ENCODE measurements at regions not wholly inside any gene's neighbourhood (a gene's known extent, or its start where the extent isn't known, plus 50 kb on each side); places are given as distances from the start of the nearest gene placed in this dataset.

- intact Hi-C loops (cut with DNase I), result no loop called here
- 90 to 92% methylated on average over 3 of the region's 3 CpGs for WGBS, 2 donors
- H3K27ac ChIP-seq, result no peak overlapping the region
- no peaks in the 10 kb centered on the region for H3K4me1 ChIP-seq
- DNase-seq, result no peak
- no peaks in the 10 kb centered on the region for H3K27me3 ChIP-seq
- TF ChIP-seq POLR2A (IDR thresholded peaks at IDR 0.05) (no peak), EP300 (IDR thresholded peaks at IDR 0.05) (no peak), POLR2AphosphoS5 (IDR thresholded peaks at IDR 0.05) (no peak)
- TF ChIP-seq, protein P1, sequence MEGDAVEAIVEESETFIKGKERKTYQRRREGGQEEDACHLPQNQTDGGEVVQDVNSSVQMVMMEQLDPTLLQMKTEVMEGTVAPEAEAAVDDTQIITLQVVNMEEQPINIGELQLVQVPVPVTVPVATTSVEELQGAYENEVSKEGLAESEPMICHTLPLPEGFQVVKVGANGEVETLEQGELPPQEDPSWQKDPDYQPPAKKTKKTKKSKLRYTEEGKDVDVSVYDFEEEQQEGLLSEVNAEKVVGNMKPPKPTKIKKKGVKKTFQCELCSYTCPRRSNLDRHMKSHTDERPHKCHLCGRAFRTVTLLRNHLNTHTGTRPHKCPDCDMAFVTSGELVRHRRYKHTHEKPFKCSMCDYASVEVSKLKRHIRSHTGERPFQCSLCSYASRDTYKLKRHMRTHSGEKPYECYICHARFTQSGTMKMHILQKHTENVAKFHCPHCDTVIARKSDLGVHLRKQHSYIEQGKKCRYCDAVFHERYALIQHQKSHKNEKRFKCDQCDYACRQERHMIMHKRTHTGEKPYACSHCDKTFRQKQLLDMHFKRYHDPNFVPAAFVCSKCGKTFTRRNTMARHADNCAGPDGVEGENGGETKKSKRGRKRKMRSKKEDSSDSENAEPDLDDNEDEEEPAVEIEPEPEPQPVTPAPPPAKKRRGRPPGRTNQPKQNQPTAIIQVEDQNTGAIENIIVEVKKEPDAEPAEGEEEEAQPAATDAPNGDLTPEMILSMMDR (IDR thresholded peaks at IDR 0.05), result no peak
- no peaks in the 10 kb centered on the region for H3K36me3 ChIP-seq
- no peak overlapping the region for H3K4me3 ChIP-seq
- H3K9me3 ChIP-seq, result no peaks in the 10 kb centered on the region
These were observed 201.7 kb upstream of the SP8 start for GRCh38 chr7:20988340-20988739.

GRCh38 chr7:20991544-20991943 is 204.9 kb upstream of the SP8 start:
- no peak for DNase-seq
- no peak overlapping the region for H3K4me3 ChIP-seq
- intact Hi-C loops (cut with DNase I), result no loop called here
- no peak overlapping the region for H3K27ac ChIP-seq
- no peaks in the 10 kb centered on the region for H3K27me3 ChIP-seq
- no peaks in the 10 kb centered on the region for H3K9me3 ChIP-seq
- TF ChIP-seq POLR2AphosphoS5 (IDR thresholded peaks at IDR 0.05) (no peak), EP300 (IDR thresholded peaks at IDR 0.05) (no peak), POLR2A (IDR thresholded peaks at IDR 0.05) (no peak)
- TF ChIP-seq, protein P1 (IDR thresholded peaks at IDR 0.05), result no peak
- H3K4me1 ChIP-seq, result no peaks in the 10 kb centered on the region
- no peaks in the 10 kb centered on the region for H3K36me3 ChIP-seq

DNA sequence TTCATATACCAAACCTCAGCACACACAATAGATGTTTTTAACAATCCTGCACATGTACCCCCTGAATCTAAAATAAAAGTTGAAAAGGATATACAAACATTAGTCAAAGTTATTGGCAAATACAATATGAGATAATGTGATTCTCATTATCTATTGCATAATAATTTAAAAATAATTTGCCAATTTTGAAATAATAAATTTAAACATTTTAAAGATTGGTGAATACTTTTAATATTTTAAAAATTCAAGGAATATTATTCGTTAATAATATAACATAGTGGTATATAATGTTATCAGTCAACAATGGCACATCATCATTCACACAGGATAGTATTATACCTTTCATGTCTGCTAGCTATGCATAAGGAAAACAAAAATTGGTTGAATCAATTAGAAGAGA is 207.0 kb upstream of the SP8 start:
- H3K27me3 ChIP-seq, result no peaks in the 10 kb centered on the region
- DNase-seq, result no peak
- H3K9me3 ChIP-seq, result no peaks in the 10 kb centered on the region
- H3K4me1 ChIP-seq, result no peaks in the 10 kb centered on the region
- no peak overlapping the region for H3K4me3 ChIP-seq
- TF ChIP-seq POLR2A (IDR thresholded peaks at IDR 0.05), result no peak
- TF ChIP-seq, protein P1 (IDR thresholded peaks at IDR 0.05), result no peak
- TF ChIP-seq POLR2AphosphoS5 (IDR thresholded peaks at IDR 0.05), result no peak
- TF ChIP-seq EP300 (IDR thresholded peaks at IDR 0.05), result no peak
- H3K36me3 ChIP-seq, result no peaks in the 10 kb centered on the region
- intact Hi-C loops (cut with DNase I), result no loop called here
- 47 to 84% methylated on average over 1 of the region's 1 CpG for WGBS, 2 donors
- no peak overlapping the region for H3K27ac ChIP-seq

- no peak for TF ChIP-seq POLR2AphosphoS5 (IDR thresholded peaks at IDR 0.05)
- no peak for TF ChIP-seq POLR2A (IDR thresholded peaks at IDR 0.05)
- WGBS, 2 donors, result 28 to 41% methylated on average over 1 of the region's 1 CpG
- Histone ChIP-seq H3K4me1 (no peaks in the 10 kb centered on the region), H3K4me3 (no peak overlapping the region), H3K36me3 (no peaks in the 10 kb centered on the region), H3K27ac (no peak overlapping the region), H3K27me3 (no peaks in the 10 kb centered on the region), H3K9me3 (peaks cover 0 to 4% (median under 1%) of the 10 kb centered on the region in 4 donors)
- intact Hi-C loops (cut with DNase I), result no loop called here
- DNase-seq, result no peak
These were observed 211.6 kb upstream of the SP8 start for GRCh38 chr7:20998309-20998708.

- TF ChIP-seq POLR2AphosphoS5 (IDR thresholded peaks at IDR 0.05) (no peak), POLR2A (IDR thresholded peaks at IDR 0.05) (no peak), EP300 (IDR thresholded peaks at IDR 0.05) (no peak)
- TF ChIP-seq, protein P1 (IDR thresholded peaks at IDR 0.05), result no peak
- intact Hi-C loops (cut with DNase I), result no loop called here
- no peak for DNase-seq
- no peaks in the 10 kb centered on the region for H3K4me1 ChIP-seq
- H3K27me3 ChIP-seq, result no peaks in the 10 kb centered on the region
- H3K9me3 ChIP-seq, result no peaks in the 10 kb centered on the region
- H3K36me3 ChIP-seq, result no peaks in the 10 kb centered on the region
- 88 to 92% methylated on average over 4 of the region's 4 CpGs for WGBS, 2 donors
- H3K4me3 ChIP-seq, result no peak overlapping the region
- H3K27ac ChIP-seq, result no peak overlapping the region
These were observed 224.5 kb upstream of the SP8 start for GRCh38 chr7:21011153-21011552.

Measured in sigmoid colon (tissue), 6 donors.